OCI-LY3 (cell line): ENCODE measurements at regions not wholly inside any gene's neighbourhood (a gene's known extent, or its start where the extent isn't known, plus 50 kb on each side); places are given as distances from the start of the nearest gene placed in this dataset.

Experiments used
- CTCF ChIP-seq: fragments of 200-600, 300-600 bp; sonication (generic); IDR thresholded peaks from 2 replicates; pipeline ENCODE4 v1.5.1; 2014; ENCODE audit warnings: antibody characterized with exemption, low read length, low read depth
- EZH2phosphoT487 ChIP-seq: fragments of 200-600 bp; shearing (Covaris generic); IDR thresholded peaks from 2 replicates; pipeline ENCODE4 v1.6.1; 2018; ENCODE audit warnings: antibody characterized with exemption, mixed run types, low read depth

- no peak for TF ChIP-seq CTCF
- no peak for TF ChIP-seq EZH2phosphoT487
Measured at GRCh38 chr2:136207030-136207623, 89.2 kb upstream of the CXCR4 start.
